Activated T-cell treated with anti-CD3 and anti-CD28 coated beads, Interleukin-2, amount 50 U/mL, for 48 hours (primary cell): ENCODE measurements at regions not wholly inside any gene's neighbourhood (a gene's known extent, or its start where the extent isn't known, plus 50 kb on each side); places are given as distances from the start of the nearest gene placed in this dataset.

Experiments
- DNase-seq, 2 experiments: peaks; one replicate each; pipeline ENCODE4 v3.0.0-alpha.2; 2020

GRCh38 chr1:193807208-193807607, 620.8 kb upstream of the B3GALT2 start:
- DNase-seq: no peak

GRCh38 chr1:193806079-193807048, 620.0 kb upstream of the B3GALT2 start:
- no peak for DNase-seq

GRCh38 chr1:193799948-193800690, 613.7 kb upstream of the B3GALT2 start:
- no peak for DNase-seq

DNA sequence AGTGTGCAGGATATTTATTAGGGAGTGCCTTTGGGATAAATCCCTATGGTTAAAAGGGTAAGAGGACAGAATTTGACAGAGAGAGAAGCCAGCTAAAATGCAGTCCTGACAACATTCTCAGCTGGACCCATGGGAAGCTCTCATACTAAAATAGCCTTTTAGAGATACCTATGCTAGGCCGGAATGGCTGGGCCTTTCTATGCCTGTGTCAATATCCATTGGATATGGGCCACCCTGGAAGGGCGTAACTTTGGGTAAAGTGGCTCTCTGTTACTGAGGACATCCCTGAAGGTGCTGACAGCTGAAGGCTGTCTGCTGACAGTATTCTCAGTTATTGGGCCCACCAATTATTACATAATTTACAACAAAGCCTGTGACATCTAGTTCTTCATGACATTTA, 613.0 kb upstream of the B3GALT2 start:
- no peak for DNase-seq

DNA sequence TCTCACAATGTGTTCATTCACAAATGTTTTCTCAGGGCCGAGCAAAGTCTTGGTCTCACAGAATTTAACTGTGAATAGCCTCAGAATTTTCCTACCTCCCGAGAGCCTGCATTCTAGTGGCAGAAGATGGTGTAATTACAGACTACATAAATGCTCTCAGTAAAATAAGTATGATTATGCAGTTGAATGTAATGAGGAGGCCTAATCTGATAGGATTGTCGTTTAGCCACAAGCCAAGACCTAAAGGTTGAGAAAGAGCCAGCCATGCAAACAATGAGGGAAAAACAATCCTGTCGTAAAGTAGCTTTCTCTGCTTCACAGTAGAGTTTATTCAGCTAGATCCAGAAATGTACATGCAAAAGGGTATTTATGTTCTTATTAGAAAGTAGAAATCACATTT, 607.8 kb upstream of the B3GALT2 start:
- no peak for DNase-seq

GRCh38 chr1:193791746-193792145, 605.3 kb upstream of the B3GALT2 start:
- DNase-seq: no peak

DNA sequence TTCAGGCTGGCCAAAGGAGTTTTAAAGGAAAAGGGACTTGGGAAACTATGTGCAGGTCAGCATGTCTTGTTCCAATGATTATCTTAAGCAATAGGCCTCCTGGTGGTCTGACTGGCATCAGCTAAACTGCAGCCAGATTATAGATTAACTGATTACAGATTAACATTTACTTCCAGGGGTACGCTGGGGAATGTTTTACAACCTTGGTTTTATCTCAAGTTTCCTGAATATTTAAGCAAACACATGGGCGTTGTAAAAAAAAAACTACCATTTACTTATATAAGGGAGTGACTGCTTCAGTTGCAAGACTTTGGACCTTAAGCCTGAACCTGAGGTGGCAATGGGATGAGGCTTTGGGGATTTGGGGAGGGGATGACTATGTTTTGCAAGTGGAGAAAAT, 600.6 kb upstream of the B3GALT2 start:
- DNase-seq: no peak

- no peak for DNase-seq
These were observed 599.5 kb upstream of the B3GALT2 start for GRCh38 chr1:193785850-193786420.

- no peak for DNase-seq
These were observed 588.3 kb upstream of the B3GALT2 start for GRCh38 chr1:193774536-193775323.

- no peak for DNase-seq
These were observed 585.2 kb upstream of the B3GALT2 start for GRCh38 chr1:193771596-193771995.

DNA sequence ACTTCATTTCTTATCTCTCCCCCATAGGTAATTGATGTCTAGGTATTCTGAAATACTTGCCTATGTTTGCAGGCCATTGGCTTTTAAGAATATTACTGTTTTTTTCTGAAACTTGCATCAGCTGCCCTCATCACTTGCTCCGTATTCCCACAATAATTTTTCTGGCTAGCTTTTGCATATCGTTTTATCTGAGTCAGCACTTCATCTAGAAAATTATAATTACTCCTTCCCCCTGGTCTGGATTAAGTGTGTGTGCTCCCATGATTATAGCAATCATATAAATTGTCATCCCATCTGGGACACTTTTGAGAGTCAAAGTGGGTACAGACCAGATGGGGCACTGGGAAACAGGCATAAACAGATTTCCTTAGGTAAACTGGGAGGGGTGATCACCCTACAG, 583.2 kb upstream of the B3GALT2 start:
- DNase-seq: no peak

DNA sequence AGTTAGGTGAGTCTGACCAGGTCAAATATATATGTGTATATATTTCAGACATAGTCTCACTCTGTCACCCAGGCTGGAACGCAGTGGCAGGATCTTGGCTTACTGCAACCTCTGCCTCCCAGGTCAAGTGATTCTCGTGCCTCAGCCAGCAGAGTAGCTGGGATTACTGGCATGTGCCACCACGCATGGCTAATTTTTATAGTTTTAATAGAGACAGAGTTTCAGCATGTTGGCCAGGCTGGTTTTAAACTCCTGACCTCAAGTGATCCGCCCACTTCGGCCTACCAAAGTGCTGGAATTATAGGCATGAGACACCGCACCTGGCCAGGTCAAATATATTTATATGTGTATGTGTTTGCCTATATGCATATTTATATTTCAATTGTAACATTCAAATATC, 581.5 kb upstream of the B3GALT2 start:
- no peak for DNase-seq

- no peak for DNase-seq
These were observed 579.9 kb upstream of the B3GALT2 start for GRCh38 chr1:193766329-193766728.

DNA sequence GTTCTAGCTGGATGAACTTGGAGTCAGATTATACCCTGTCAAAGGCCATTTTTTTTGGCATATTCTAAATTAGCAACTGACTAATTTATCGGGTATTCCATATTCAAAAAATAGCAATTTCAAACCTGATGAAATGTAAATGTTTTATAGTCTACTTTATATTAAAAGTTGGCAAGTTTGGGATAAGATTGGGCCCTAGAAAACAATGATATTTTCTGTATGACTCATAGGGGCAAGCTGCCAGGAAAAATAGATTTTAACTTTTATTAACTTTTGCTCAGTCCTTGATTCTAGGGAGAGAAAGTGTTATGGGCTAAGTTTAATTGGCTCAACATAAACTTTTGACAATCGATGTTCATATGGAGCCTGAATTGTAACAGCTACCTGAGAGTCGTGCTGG, 576.9 kb upstream of the B3GALT2 start:
- DNase-seq: no peak

DNA sequence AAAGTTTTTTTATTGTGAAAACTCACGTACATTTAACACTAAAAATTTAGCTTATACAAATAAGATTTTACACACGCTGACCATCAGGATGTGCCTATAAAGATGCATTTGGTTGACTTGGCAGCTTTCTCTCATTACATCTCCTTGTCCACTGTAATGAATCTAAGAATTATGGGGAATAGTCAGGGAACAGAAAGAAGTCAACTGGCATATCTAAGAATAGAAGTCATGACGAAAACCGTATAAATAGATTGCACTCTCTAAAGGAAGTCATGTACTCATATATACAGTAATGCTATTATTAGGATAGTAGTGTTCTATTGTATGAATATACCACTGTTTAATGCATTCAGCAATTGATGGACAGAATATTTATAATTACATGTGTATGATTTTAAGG, 575.8 kb upstream of the B3GALT2 start:
- no peak for DNase-seq

DNA sequence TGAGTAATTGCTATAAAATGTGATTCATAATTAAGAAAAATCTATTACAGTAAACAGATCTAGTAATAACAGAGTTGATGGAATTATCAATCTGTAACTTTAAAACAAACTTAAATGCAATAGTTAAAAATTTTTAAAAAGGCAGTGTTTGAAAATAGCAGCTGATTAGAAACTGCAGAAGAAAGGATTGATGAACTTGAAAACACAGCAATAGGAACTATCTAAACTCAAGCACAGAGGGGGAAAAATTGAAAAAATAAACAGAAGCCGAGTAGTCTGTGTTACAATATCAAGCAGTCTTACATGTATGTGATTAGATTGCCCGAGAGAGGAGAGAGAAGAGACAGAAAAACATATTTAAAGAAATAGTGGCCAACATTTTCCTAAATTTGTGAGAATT, 569.0 kb upstream of the B3GALT2 start:
- DNase-seq: no peak

DNA sequence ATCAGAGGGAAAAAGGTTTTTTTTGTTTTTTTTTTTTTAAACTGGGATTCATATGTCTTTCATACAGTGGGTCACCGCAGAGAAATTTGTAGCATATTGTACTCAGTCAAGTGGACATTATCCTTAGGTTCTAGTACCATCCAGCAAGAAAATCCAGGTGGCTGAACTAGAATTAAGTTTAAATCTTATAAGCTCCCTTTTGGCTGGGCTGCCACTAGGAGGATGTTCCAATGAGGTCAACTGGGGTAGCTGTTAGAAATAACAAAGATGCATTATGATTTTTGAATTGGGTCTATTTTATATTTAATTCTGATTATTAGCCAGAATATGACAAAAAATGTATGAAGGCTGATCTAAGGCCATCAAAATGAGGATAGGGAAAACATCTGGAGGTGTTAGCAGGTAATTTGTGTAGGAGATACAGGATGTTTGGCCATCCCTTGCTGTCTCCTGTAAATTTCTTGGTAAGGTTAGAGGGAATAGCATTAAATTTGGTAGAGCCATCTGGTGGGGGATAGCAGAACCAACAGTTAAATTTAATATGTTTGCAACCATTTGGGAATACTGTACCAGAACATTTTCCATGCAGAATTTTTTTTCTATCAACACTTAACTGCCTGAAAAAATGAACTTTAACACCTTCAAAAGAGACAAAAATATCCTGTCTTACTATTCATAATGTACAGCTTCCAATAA, 568.5 kb upstream of the B3GALT2 start:
- no peak for DNase-seq

DNA sequence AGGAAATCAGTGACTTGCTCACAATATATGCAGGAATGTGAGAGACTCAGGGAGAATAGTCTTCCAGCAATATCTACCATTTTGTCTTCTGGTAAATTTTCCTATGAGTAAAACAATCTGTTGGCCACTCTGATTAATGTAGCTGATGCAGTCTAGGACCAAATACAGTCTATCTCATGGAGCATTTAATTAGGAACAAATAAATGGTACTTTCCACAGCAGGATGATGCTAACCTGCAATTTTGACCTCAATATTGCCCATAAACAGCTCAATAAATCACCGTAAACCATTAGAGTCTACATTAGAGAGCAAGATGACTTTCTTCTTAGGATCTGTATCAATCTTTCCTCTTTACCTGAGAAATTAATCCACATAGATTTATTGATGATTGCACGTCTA, 567.7 kb upstream of the B3GALT2 start:
- no peak for DNase-seq

GRCh38 chr1:193753038-193753756, 566.8 kb upstream of the B3GALT2 start:
- DNase-seq: no peak

DNA sequence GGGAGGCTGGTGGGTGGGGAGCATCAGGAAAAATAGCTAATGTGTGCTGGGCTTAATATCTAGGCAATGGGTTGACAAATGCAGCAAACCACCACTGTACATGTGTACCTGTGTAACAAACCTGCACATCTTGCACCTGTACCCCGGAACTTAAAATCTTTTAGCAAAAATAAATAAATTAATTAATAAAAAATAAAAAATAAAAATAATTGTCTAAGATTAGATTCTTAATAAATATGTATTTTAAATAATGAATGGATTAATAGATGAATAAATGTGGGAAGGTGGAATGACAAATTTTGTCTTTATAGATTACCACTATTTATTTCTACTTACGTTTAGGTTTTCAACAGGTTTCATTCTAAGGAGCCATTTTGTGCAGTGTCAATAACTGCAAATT, 563.5 kb upstream of the B3GALT2 start:
- no peak for DNase-seq

GRCh38 chr1:193747579-193747978, 561.2 kb upstream of the B3GALT2 start:
- no peak for DNase-seq

DNA sequence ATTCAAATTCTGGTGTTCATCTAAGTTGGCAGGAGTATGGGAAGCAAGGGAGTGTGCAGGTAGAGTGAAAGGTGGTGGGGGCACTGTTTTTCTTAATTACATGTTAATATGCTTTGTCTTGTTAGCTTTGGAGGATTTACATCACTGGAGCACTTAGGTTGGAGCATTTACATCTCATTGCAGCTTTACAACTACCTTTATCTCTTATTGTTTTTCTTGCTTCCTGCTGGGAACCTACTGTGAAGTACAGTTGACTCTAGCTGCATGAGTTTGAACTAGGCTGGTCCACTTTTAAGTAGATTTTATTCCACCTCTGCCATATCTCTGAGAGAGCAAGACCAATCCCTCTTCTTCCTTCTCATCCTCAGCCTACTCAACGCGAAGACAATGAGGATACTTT, 554.8 kb upstream of the B3GALT2 start:
- no peak for DNase-seq
